SK-N-SH (cell line): ENCODE measurements at regions not wholly inside any gene's neighbourhood (a gene's known extent, or its start where the extent isn't known, plus 50 kb on each side); places are given as distances from the start of the nearest gene placed in this dataset.

Experiments used
- CTCF ChIA-PET: fragments of 300-600, 350-600 bp; formaldehyde crosslinking; extraction: SDS; loops from one replicate; lab custom pipeline; 2021; lab: Yijun Ruan, JAX
- POLR2A ChIA-PET: fragments of 350-600 bp; sonication (Branson Sonifier 250); formaldehyde crosslinking; extraction: SDS; loops from one replicate; lab custom pipeline; 2020; ENCODE audit warnings: antibody characterized with exemption, inconsistent platforms; lab: Yijun Ruan, JAX
- DNase-seq: peaks from one replicate; pipeline ENCODE4 v3.0.0; 2012
- H2AFZ ChIP-seq: fragments of 200-600 bp; sonication (generic); 2 replicates; pipeline ENCODE4 v1.8.1; 2016; ENCODE audit warnings: antibody characterized with exemption, mild to moderate bottlenecking, low read depth
- H3F3A ChIP-seq: fragments of 200-600 bp; sonication (generic); replicated peaks from 2 replicates; pipeline ENCODE3; 2016; ENCODE audit warnings: antibody characterized with exemption, mild to moderate bottlenecking; ENCODE audit not compliant: insufficient read depth
- H3K27ac ChIP-seq, 2 experiments: fragments of 200-500 bp in 1 of 2; fragments of 200-600 bp in 1 of 2; sonication (Bioruptor generic) in 1 of 2; sonication (generic), shearing (Covaris generic) in 1 of 2; 2 replicates each; pipeline versions ENCODE4 v1.5.1 to v1.6.1; 2014 to 2016; ENCODE audit warnings: low read depth in 2 of 2, inconsistent platforms in 1 of 2, low read length in 1 of 2, mild to moderate bottlenecking in 1 of 2, mixed read lengths in 1 of 2
- H3K27me3 ChIP-seq: fragments of 200-600 bp; sonication (generic), shearing (Covaris generic); 2 replicates; pipeline ENCODE4 v1.6.1; 2016; ENCODE audit warnings: mixed run types; ENCODE audit not compliant: insufficient read depth
- H3K36me3 ChIP-seq, 2 experiments: fragments of 200-500 bp in 1 of 2; fragments of 200-600 bp in 1 of 2; sonication (Bioruptor generic) in 1 of 2; sonication (generic) in 1 of 2; replicated peaks in 1 of 2; 2 replicates each; pipeline versions ENCODE3 to v1.5.1; 2014 to 2016; ENCODE audit warnings: low read length in 1 of 2, mild to moderate bottlenecking in 1 of 2; ENCODE audit not compliant: insufficient read depth in 2 of 2, control insufficient read depth in 1 of 2
- H3K4me1 ChIP-seq, 2 experiments: fragments of 200-500 bp in 1 of 2; fragments of 200-600 bp in 1 of 2; sonication (Bioruptor generic) in 1 of 2; sonication (generic), shearing (Covaris generic) in 1 of 2; 2 replicates each; pipeline versions ENCODE4 v1.5.1 to v1.6.1; 2014 to 2016; ENCODE audit warnings: low read depth in 1 of 2, low read length in 1 of 2, mixed run types in 1 of 2; ENCODE audit not compliant: insufficient read depth in 2 of 2, control insufficient read depth in 1 of 2
- H3K4me2 ChIP-seq: fragments of 200-600 bp; sonication (generic), shearing (Covaris generic); 2 replicates; pipeline ENCODE4 v1.6.1; 2017; ENCODE audit warnings: mixed run types
- H3K4me3 ChIP-seq, 2 experiments: fragments of 200-500 bp in 1 of 2; fragments of 200-600 bp in 1 of 2; sonication (Bioruptor generic) in 1 of 2; sonication (generic), shearing (Covaris generic) in 1 of 2; 2 replicates each; pipeline versions ENCODE4 v1.5.1 to v1.8.1; 2014 to 2016; ENCODE audit warnings: low read depth in 2 of 2, inconsistent platforms in 1 of 2, low read length in 1 of 2, mild to moderate bottlenecking in 1 of 2, mixed read lengths in 1 of 2, moderate library complexity in 1 of 2
- H3K79me2 ChIP-seq: fragments of 200-600 bp; sonication (generic); 2 replicates; pipeline ENCODE4 v1.8.1; 2017; ENCODE audit warnings: mild to moderate bottlenecking; ENCODE audit not compliant: insufficient read depth
- H3K9ac ChIP-seq: fragments of 200-600 bp; sonication (generic); 2 replicates; pipeline ENCODE4 v1.6.1; 2017; ENCODE audit warnings: mixed run types
- H3K9me2 ChIP-seq: fragments of 200-600 bp; sonication (generic); 2 replicates; pipeline ENCODE4 v1.6.1; 2017; ENCODE audit warnings: mixed run types
- H3K9me3 ChIP-seq: fragments of 200-600 bp; sonication (generic); 2 replicates; pipeline ENCODE4 v1.6.1; 2017; ENCODE audit warnings: mixed run types, mild to moderate bottlenecking, moderate library complexity
- H4K20me1 ChIP-seq: fragments of 200-600 bp; sonication (generic); 2 replicates; pipeline ENCODE4 v1.6.1; 2017; ENCODE audit warnings: mild to moderate bottlenecking, mixed run types; ENCODE audit not compliant: insufficient read depth
- ELF1 ChIP-seq: IDR thresholded peaks from 2 replicates; pipeline ENCODE4 v1.4.0; 2012
- EZH2phosphoT487 ChIP-seq: fragments of 200-600 bp; sonication (generic); IDR thresholded peaks from 2 replicates; pipeline ENCODE4 v1.6.1; 2017; ENCODE audit warnings: low read depth, mixed run types, mild to moderate bottlenecking, antibody characterized with exemption, moderate library complexity, borderline replicate concordance
- FOSL2 ChIP-seq: IDR thresholded peaks from 2 replicates; pipeline ENCODE4 v1.4.0; 2012; ENCODE audit warnings: low read depth, mild to moderate bottlenecking, moderate library complexity, borderline replicate concordance
- FOXM1 ChIP-seq: IDR thresholded peaks from 2 replicates; pipeline ENCODE4 v1.4.0; 2012; ENCODE audit warnings: low read depth, mild to moderate bottlenecking
- GABPA ChIP-seq: IDR thresholded peaks from 2 replicates; pipeline ENCODE4 v1.4.0; 2012; ENCODE audit warnings: low read depth, mild to moderate bottlenecking
- GATA2 ChIP-seq: sonication (generic); formaldehyde crosslinking; IDR thresholded peaks from 2 replicates; pipeline ENCODE4 v1.5.0; 2020; ENCODE audit warnings: mild to moderate bottlenecking, missing genetic modification reagents
- MXI1 ChIP-seq: IDR thresholded peaks from 2 replicates; pipeline ENCODE4 v1.6.1; 2012; ENCODE audit warnings: mild to moderate bottlenecking, low read depth, low read length, improper control_type of control experiment
- POLR2AphosphoS5 ChIP-seq: IDR thresholded peaks from 2 replicates; pipeline ENCODE4 v1.6.1; 2012; ENCODE audit warnings: low read depth, low read length
- RCOR1 ChIP-seq: fragments of 150-350 bp; IDR thresholded peaks from 2 replicates; pipeline ENCODE4 v1.6.1; 2017; ENCODE audit warnings: antibody characterized with exemption, low read length
- REST ChIP-seq: IDR thresholded peaks from 2 replicates; pipeline ENCODE4 v1.6.1; 2012; ENCODE audit warnings: mild to moderate bottlenecking, low read depth, low read length, moderate library complexity
- RXRA ChIP-seq: IDR thresholded peaks from 2 replicates; pipeline ENCODE4 v1.4.0; 2012; ENCODE audit warnings: low read depth, mild to moderate bottlenecking, borderline replicate concordance
- SMC3 ChIP-seq: IDR thresholded peaks from 2 replicates; pipeline ENCODE4 v1.6.1; 2012; ENCODE audit warnings: low read depth, low read length, improper control_type of control experiment
- TAF1 ChIP-seq: IDR thresholded peaks from 2 replicates; pipeline ENCODE4 v1.6.1; 2012; ENCODE audit warnings: low read depth, mild to moderate bottlenecking, low read length, moderate library complexity, borderline replicate concordance
- TEAD4 ChIP-seq: IDR thresholded peaks from 2 replicates; pipeline ENCODE4 v1.4.0; 2012; ENCODE audit warnings: mild to moderate bottlenecking, borderline replicate concordance; ENCODE audit not compliant: insufficient read depth
- USF2 ChIP-seq: fragments of 150-350 bp; IDR thresholded peaks from 2 replicates; pipeline ENCODE4 v1.6.1; 2017; ENCODE audit warnings: antibody characterized with exemption, low read length, low read depth, borderline replicate concordance
- YY1 ChIP-seq: IDR thresholded peaks from 2 replicates; pipeline ENCODE4 v1.4.0; 2012; ENCODE audit warnings: low read depth, mild to moderate bottlenecking
- WGBS: methylation state at CpG from one replicate; pipeline ENCODE4 v1.1.6; 2017; ENCODE audit warnings: low lambda C conversion rate; 5-methylcytosine and 5-hydroxymethylcytosine counted together
- TF ChIP-seq, protein P1 (sequence below): fragments of 200-600 bp; sonication (generic); IDR thresholded peaks from 2 replicates; pipeline ENCODE4 v1.6.1; 2017; ENCODE audit warnings: antibody characterized with exemption, mild to moderate bottlenecking, moderate library complexity
- TF ChIP-seq, protein P2 (sequence below): IDR thresholded peaks from 2 replicates; pipeline ENCODE4; 2012

DNA sequence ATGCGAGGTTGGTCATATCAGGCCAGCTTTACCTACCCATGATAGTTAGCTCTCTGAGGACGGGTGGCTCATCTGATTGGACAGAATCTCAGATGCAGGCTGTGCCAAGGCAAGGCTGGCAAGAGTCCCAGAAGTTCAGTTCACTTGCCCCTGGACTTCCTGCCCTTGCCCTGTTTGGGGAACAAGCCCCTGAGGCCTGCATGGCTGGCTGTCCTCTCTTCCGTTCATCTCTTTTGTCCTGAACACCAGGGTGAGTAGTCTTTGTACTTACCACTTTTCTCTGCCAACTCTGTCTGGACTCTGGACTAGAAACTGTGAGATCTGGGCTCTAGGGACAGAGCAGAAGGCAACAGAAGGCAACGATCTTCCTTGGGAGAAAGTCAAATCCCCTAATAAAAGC lies 769.9 kb downstream of the QKI start:
- Histone ChIP-seq H3K4me1 (no peaks in the 10 kb centered on the region; a peak in 1 of 4 replicates), H3K27ac (no peak overlapping the region), H3K4me2 (no peak overlapping the region), H3K4me3 (no peak overlapping the region), H3K9me3 (no peaks in the 10 kb centered on the region), H3K36me3 (no peaks in the 10 kb centered on the region), H3K27me3 (no peaks in the 10 kb centered on the region), H3K9me2 (no peaks in the 10 kb centered on the region), H3K9ac (no peak overlapping the region), H3F3A (no peaks in the 10 kb centered on the region), H2AFZ (no peak overlapping the region), H3K79me2 (no peaks in the 10 kb centered on the region), H4K20me1 (no peaks in the 10 kb centered on the region)
- CTCF ChIA-PET = no interaction called here
- no peak for DNase-seq
- WGBS = 29% methylated on average over 4 of the region's 4 CpGs
- TF ChIP-seq POLR2AphosphoS5 (no peak), RXRA (no peak), USF2 (no peak), FOXM1 (no peak), TAF1 (no peak), GABPA (no peak)
- POLR2A ChIA-PET = no interaction called here

DNA sequence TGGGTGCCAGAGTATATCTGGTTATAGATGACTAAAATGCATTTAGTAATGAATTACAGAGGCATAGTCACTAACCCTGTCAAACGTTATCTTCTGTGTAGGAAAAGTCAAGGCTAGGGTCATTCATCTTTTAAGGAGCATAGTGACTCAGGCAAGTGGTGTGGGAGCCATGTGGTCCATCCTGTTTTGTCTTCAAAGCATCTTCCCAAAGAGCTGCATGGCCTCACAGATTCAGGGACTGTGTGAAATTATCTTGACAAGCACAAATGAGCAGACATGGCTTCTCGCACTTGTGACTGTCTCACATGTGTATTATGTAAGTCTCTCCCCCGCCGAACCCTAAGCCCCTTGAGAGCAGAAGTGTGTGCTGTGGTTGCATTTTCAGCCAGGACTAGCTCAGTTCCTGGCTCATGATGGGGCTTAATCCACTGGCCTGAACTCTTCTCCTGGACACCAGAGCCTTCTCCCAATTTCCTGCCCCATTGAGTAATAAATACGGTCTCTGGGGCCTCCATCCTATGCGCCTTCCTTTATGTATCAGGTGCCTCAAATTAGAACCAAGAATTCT lies 769.1 kb downstream of the QKI start:
- TF ChIP-seq RXRA (no peak), TAF1 (no peak), REST (no peak), GABPA (no peak), TEAD4 (no peak), FOSL2 (no peak), MXI1 (no peak), RCOR1 (no peak), EZH2phosphoT487 (no peak), USF2 (no peak), SMC3 (no peak), YY1 (no peak), GATA2 (no peak), POLR2AphosphoS5 (no peak), ELF1 (no peak)
- TF ChIP-seq, protein P1, sequence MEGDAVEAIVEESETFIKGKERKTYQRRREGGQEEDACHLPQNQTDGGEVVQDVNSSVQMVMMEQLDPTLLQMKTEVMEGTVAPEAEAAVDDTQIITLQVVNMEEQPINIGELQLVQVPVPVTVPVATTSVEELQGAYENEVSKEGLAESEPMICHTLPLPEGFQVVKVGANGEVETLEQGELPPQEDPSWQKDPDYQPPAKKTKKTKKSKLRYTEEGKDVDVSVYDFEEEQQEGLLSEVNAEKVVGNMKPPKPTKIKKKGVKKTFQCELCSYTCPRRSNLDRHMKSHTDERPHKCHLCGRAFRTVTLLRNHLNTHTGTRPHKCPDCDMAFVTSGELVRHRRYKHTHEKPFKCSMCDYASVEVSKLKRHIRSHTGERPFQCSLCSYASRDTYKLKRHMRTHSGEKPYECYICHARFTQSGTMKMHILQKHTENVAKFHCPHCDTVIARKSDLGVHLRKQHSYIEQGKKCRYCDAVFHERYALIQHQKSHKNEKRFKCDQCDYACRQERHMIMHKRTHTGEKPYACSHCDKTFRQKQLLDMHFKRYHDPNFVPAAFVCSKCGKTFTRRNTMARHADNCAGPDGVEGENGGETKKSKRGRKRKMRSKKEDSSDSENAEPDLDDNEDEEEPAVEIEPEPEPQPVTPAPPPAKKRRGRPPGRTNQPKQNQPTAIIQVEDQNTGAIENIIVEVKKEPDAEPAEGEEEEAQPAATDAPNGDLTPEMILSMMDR = no peak
- TF ChIP-seq, protein P2, sequence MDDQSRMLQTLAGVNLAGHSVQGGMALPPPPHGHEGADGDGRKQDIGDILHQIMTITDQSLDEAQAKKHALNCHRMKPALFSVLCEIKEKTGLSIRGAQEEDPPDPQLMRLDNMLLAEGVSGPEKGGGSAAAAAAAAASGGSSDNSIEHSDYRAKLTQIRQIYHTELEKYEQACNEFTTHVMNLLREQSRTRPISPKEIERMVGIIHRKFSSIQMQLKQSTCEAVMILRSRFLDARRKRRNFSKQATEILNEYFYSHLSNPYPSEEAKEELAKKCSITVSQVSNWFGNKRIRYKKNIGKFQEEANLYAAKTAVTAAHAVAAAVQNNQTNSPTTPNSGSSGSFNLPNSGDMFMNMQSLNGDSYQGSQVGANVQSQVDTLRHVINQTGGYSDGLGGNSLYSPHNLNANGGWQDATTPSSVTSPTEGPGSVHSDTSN = no peak
- no peaks in the 10 kb centered on the region for H3F3A ChIP-seq
- H3K36me3 ChIP-seq = no peaks in the 10 kb centered on the region
- no peak for DNase-seq
- H3K4me2 ChIP-seq = no peak overlapping the region
- no peaks in the 10 kb centered on the region for H3K27me3 ChIP-seq
- H3K9me3 ChIP-seq = no peaks in the 10 kb centered on the region
- WGBS = 61% methylated on average over 6 of the region's 6 CpGs
- no peak overlapping the region for H2AFZ ChIP-seq
- no peaks in the 10 kb centered on the region for H3K9me2 ChIP-seq
- no peaks in the 10 kb centered on the region for H3K79me2 ChIP-seq
- no peak overlapping the region for H3K4me3 ChIP-seq
- no peaks in the 10 kb centered on the region for H4K20me1 ChIP-seq
- H3K27ac ChIP-seq = no peak overlapping the region
- ChIA-PET POLR2A (no interaction called here), CTCF (no interaction called here)
- H3K4me1 ChIP-seq = no peaks in the 10 kb centered on the region; a peak in 1 of 4 replicates
- no peak overlapping the region for H3K9ac ChIP-seq
